Mucosa of descending colon (tissue), 3 donors: ENCODE measurements at regions not wholly inside any gene's neighbourhood (a gene's known extent, or its start where the extent isn't known, plus 50 kb on each side); places are given as distances from the start of the nearest gene placed in this dataset.

Experiments
- ATAC-seq: fragments of 200-7000 bp; cut with Tn5 transposase; one replicate; pipeline ENCODE4 v1.9.1; 2020; ENCODE audit warnings: mild to moderate bottlenecking, moderate library complexity
- DNase-seq, 3 donors: peaks; one replicate each; pipeline ENCODE4 v3.0.0-alpha.2; 2020
- H3K36me3 ChIP-seq: fragments of 200-600 bp; one replicate; pipeline ENCODE4 v1.8.0; 2021; ENCODE audit warnings: low read depth, mild to moderate bottlenecking
- H3K4me1 ChIP-seq: fragments of 200-600 bp; one replicate; pipeline ENCODE4 v1.8.0; 2021; ENCODE audit warnings: low read depth, mild to moderate bottlenecking
- H3K4me3 ChIP-seq: fragments of 200-600 bp; one replicate; pipeline ENCODE4 v1.8.0; 2021; ENCODE audit warnings: mild to moderate bottlenecking
- H3K9me3 ChIP-seq: fragments of 200-600 bp; one replicate; pipeline ENCODE4 v1.8.0; 2021; ENCODE audit warnings: mild to moderate bottlenecking
- intact Hi-C, 2 donors: fragments of 100-400 bp; cut with DNase I in 1 of 2; cut with micrococcal nuclease in 1 of 2; formaldehyde crosslinking; loops; one replicate each; pipeline versions ENCODE4 v1.11.0 to v1.11.1; 2022; cut with DNase I, micrococcal nuclease
- TF ChIP-seq, protein P1 (sequence below): fragments of 200-600 bp; IDR thresholded peaks from one replicate; pipeline ENCODE4 v1.8.0; 2022; ENCODE audit warnings: antibody characterized with exemption, mild to moderate bottlenecking
- donor health status: DM: no; HTN: no; CAD: no; lungs with moderate emphysema.
- donor health status: DM: no; HTN: no; CAD: no.
- donor health status: DM: no; HTN: yes; CAD: no.

DNA sequence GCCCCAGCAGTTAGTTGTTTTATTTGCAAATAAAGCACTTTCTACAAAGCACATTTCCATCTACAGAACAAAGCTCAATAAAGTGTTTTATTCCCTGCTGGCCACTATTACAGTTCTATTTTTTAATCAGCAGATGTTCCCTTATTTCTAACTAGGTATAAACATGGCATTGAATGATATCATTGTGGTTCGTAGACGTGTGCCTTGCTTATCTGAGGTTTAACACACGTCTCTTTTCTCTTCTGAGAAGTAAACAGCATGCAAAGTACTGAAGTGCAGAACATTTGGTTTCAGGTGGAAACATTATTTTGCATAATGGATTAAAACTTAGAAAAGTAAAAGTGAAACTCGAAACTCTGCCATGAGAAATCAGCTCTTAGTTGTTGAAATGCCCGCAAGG is 1989.3 kb upstream of the WWC1 start:
- TF ChIP-seq, protein P1, sequence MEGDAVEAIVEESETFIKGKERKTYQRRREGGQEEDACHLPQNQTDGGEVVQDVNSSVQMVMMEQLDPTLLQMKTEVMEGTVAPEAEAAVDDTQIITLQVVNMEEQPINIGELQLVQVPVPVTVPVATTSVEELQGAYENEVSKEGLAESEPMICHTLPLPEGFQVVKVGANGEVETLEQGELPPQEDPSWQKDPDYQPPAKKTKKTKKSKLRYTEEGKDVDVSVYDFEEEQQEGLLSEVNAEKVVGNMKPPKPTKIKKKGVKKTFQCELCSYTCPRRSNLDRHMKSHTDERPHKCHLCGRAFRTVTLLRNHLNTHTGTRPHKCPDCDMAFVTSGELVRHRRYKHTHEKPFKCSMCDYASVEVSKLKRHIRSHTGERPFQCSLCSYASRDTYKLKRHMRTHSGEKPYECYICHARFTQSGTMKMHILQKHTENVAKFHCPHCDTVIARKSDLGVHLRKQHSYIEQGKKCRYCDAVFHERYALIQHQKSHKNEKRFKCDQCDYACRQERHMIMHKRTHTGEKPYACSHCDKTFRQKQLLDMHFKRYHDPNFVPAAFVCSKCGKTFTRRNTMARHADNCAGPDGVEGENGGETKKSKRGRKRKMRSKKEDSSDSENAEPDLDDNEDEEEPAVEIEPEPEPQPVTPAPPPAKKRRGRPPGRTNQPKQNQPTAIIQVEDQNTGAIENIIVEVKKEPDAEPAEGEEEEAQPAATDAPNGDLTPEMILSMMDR, result no peak
- peaks cover 5% of the 10 kb centered on the region for H3K9me3 ChIP-seq
- DNase-seq (no peak), ATAC-seq (no peak)
- no peaks in the 10 kb centered on the region for H3K36me3 ChIP-seq
- H3K4me1 ChIP-seq, result no peaks in the 10 kb centered on the region
- no peak overlapping the region for H3K4me3 ChIP-seq
- intact Hi-C loops, result no loop called here

DNA sequence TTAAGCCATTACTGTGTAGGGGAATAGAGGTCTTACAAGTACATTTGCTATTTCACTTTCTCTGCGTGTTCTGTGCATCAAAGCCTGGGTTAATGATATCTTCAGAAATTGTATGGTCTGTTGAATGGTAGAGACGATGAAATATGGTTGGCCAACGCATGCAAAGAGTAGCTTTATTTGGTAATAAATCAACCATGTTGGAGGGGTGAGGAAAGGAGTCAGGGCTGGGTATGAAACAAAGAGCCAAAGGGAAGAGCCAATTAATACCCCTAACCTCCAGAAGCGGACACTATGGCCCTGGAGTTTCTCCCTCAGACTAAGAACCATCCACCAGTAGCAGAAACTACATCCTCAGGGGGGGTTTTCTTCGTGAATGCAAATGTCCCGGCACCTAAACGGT is 1974.0 kb upstream of the WWC1 start:
- ATAC-seq (no peak), DNase-seq (no peak)
- Histone ChIP-seq H3K4me1 (no peaks in the 10 kb centered on the region), H3K36me3 (no peaks in the 10 kb centered on the region), H3K9me3 (no peaks in the 10 kb centered on the region), H3K4me3 (no peak overlapping the region)
- intact Hi-C loops, result no loop called here
- TF ChIP-seq, protein P1, result no peak

DNA sequence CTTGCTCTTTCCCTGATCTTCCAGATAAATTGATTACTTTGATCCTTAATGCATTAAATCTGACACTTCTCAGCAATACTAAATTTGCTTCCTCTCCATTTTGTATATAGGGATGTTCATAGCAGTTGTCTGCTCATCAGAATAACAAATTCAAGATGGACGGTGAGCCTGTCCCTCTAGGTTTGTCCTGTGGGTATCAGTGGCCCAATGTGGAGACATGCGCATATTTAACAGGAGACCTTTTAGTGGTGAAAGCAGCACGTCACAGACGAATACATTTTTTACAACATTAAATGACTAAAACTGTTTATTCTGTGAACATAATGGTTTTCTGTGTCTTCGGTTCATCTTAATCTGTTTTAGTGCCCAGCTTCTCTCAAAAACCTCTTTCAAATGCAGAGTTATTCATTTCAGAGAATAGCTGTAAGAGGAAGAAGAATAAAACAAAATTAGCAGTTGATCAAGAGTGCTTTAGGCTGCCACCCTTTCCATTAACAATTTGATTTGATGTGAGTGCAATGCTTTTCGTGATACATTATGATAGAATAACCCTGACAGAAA is 1970.4 kb upstream of the WWC1 start:
- no peaks in the 10 kb centered on the region for H3K4me1 ChIP-seq
- H3K4me3 ChIP-seq, result no peak overlapping the region
- DNase-seq (no peak), ATAC-seq (no peak)
- intact Hi-C loops, result no loop called here
- no peaks in the 10 kb centered on the region for H3K36me3 ChIP-seq
- TF ChIP-seq, protein P1, result no peak
- peaks cover 3% of the 10 kb centered on the region for H3K9me3 ChIP-seq

DNA sequence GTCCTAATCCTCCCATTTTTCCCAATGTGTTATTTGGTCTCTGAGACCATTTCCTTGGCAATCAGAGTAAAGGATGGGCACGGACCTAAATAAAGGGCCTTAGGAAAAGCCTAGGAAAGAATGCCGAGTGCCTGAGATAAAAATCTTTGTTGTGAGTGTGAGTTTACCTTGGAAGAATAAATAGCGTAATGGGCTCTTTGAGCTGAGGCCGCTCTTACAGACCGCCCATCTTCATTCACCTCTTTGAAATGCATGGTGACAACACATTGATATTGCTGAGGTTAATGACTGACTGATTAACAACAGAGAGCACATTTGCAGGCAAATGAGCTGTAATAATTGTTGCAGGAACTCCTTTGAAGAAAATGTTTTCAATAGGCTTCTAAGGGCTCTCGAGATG is 1967.1 kb upstream of the WWC1 start:
- intact Hi-C loops, result no loop called here
- H3K4me3 ChIP-seq, result no peak overlapping the region
- H3K4me1 ChIP-seq, result no peaks in the 10 kb centered on the region
- H3K36me3 ChIP-seq, result no peaks in the 10 kb centered on the region
- ATAC-seq (no peak), DNase-seq (no peak)
- H3K9me3 ChIP-seq, result peaks cover 6% of the 10 kb centered on the region
- TF ChIP-seq, protein P1, result no peak

DNA sequence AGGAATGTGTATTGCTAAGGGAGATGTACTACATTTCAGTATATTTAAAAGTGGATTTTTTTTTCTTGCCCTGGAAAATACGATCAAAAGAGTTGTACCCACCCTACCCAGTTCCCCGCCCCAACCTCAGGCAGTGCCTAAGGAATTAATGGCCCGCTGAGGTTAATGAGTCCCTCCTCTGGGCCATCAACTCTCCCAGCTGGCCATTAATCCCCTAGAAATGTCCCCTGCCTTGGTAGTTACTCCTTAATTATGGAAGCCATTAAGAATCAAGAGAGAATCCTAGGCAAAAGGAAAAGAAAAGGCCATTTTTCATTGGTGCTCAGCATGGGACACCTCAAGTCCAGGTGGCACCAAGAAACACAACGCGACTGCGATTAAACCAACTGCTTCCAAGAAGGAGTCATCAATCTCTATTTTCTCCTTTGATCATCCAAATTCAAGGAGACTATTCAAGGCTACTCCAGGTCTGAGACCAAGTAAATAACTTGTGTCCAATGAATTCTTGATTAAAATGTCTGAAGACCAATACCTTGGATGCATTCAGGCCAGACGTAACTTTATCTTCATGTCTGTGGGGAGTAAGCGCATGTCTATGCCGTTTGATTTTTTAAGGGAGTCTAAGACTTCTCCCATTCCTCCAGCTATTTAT is 1962.2 kb upstream of the WWC1 start:
- Histone ChIP-seq H3K9me3 (peaks cover 4% of the 10 kb centered on the region), H3K4me3 (no peak overlapping the region), H3K36me3 (no peaks in the 10 kb centered on the region), H3K4me1 (no peaks in the 10 kb centered on the region)
- intact Hi-C loops, result no loop called here
- no peak for ATAC-seq
- DNase-seq, result no peak
- TF ChIP-seq, protein P1, result no peak

DNA sequence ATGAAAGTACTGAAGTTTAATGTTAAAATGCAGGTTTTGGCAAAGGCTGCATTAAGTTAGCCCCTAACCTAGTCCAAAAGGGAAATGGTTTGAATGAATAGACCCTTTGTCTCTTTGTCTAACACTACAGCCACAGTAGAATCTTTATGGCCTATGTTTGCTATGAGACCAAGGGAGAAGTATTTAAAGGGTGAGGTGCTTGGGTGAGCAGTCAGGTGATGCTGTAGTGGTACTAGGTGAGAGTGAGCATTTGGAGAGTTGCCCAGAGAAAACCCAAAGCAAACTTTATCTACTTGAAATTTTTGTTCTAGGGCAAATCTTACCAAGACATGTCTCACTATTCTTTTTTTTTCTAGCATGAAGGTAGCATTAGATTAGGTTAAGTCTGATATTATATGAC is 1961.4 kb upstream of the WWC1 start:
- Histone ChIP-seq H3K36me3 (no peaks in the 10 kb centered on the region), H3K9me3 (peaks cover 4% of the 10 kb centered on the region), H3K4me1 (no peaks in the 10 kb centered on the region), H3K4me3 (no peak overlapping the region)
- intact Hi-C loops, result no loop called here
- no peak for ATAC-seq
- DNase-seq, result no peak
- TF ChIP-seq, protein P1, result no peak
